Fibroblast of pulmonary artery (primary cell): ENCODE measurements at regions not wholly inside any gene's neighbourhood (a gene's known extent, or its start where the extent isn't known, plus 50 kb on each side); places are given as distances from the start of the nearest gene placed in this dataset.
A peak's percentile ranks its signal among the peaks of the same experiment; 100 is the strongest.
"Not testable (repeated sequence)": the region's sequence is repeated elsewhere in the genome, so short reads cannot be mapped to it uniquely, and the experiment has no call there.

ENCODE experiments used
- DNase-seq: peaks from one replicate; pipeline ENCODE4 v3.0.0-alpha.2; 2010; ENCODE audit warnings: low read depth
- H3K4me3 ChIP-seq: replicated peaks from 2 replicates; pipeline ENCODE4 v1.5.1; 2011; ENCODE audit warnings: low read depth, mild to moderate bottlenecking, control low read depth, low read length, moderate library complexity
- TF ChIP-seq, protein P1 (sequence below): IDR thresholded peaks from 2 replicates; pipeline ENCODE4 v1.5.1; 2011; ENCODE audit warnings: mild to moderate bottlenecking, control low read depth, low read length, inconsistent platforms; ENCODE audit errors: missing control alignments

DNA sequence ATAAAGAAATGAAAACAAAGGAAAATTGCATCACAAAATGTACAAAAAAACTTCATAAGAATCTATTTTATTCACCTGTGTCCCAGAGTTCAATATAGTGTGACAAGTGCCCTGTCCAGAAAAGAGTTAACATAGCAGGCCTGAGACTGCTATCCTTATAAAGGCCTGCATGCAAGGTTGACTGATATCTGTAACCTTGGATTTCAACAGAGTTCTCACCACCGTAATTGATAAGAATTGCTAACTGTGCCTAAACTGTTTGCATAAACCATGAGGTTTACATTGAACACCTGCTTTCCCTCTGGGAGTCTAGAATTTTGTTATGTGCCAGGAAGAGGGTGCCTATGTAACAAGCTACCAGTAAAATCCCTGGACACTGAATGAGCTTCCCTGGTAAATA lies 461.7 kb upstream of the DPH6 start:
- DNase-seq: no peak
- TF ChIP-seq, protein P1, sequence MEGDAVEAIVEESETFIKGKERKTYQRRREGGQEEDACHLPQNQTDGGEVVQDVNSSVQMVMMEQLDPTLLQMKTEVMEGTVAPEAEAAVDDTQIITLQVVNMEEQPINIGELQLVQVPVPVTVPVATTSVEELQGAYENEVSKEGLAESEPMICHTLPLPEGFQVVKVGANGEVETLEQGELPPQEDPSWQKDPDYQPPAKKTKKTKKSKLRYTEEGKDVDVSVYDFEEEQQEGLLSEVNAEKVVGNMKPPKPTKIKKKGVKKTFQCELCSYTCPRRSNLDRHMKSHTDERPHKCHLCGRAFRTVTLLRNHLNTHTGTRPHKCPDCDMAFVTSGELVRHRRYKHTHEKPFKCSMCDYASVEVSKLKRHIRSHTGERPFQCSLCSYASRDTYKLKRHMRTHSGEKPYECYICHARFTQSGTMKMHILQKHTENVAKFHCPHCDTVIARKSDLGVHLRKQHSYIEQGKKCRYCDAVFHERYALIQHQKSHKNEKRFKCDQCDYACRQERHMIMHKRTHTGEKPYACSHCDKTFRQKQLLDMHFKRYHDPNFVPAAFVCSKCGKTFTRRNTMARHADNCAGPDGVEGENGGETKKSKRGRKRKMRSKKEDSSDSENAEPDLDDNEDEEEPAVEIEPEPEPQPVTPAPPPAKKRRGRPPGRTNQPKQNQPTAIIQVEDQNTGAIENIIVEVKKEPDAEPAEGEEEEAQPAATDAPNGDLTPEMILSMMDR: no peak
- H3K4me3 ChIP-seq: no peak overlapping the region

DNA sequence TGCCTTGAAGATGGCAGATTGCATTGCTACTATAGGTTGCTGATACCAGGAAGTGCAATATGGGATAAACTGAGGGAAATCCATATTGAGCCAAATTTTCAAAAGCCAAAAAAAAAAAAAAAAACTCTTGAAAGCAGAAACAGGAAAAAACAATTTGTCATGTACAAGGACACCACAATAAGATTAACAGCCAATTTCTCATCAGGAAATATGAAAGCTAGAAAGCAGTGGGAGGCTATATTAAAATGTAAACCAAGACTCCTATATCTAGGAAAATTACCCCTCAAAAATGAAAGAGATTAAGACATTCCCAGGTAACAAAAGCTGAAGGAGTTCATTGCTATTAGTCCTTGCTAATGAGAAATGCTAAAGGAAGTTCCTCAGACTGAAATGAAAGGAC lies 462.8 kb upstream of the DPH6 start:
- H3K4me3 ChIP-seq: no peak overlapping the region
- no peak for DNase-seq
- TF ChIP-seq, protein P1: no peak

- TF ChIP-seq, protein P1: no peak
- DNase-seq: peak; percentile 60
- no peak overlapping the region for H3K4me3 ChIP-seq
These were observed 478.2 kb upstream of the DPH6 start for GRCh38 chr15:36024031-36024688.

GRCh38 chr15:36026627-36027283 lies 480.8 kb upstream of the DPH6 start:
- TF ChIP-seq, protein P1: no peak
- H3K4me3 ChIP-seq: no peak overlapping the region
- DNase-seq: no peak

- TF ChIP-seq, protein P1: no peak
- DNase-seq: peak; percentile 67
- H3K4me3 ChIP-seq: no peak overlapping the region
These were observed 483.7 kb upstream of the DPH6 start for GRCh38 chr15:36029606-36030210.

DNA sequence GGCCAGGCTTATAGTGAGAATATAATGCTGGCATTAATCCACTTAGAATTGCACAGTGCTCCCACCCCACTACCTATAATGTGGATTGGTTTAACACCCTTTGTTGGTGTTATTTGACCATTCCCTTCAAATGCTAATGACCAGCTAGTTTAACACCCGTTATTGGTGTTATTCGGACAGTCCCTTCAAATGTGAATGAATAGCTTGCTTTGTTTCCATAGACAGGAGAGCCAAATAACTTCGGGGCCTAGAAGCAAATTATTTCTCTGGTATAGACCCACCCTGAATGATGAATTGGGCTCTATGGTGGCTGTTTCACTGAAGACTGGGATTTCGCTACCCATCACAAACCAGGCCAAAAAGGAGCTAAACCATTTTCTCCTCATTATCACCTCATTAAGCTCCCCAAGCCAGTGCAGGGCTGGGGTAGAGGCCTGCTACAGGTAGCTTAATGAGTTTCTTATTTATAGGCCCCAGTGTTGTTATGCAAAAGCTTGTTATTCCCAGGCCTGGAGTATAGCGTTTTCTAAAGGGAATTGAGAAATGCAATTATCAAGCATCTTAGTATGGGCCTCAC lies 494.1 kb upstream of the DPH6 start:
- TF ChIP-seq, protein P1: no peak
- DNase-seq: no peak
- H3K4me3 ChIP-seq: no peak overlapping the region

DNA sequence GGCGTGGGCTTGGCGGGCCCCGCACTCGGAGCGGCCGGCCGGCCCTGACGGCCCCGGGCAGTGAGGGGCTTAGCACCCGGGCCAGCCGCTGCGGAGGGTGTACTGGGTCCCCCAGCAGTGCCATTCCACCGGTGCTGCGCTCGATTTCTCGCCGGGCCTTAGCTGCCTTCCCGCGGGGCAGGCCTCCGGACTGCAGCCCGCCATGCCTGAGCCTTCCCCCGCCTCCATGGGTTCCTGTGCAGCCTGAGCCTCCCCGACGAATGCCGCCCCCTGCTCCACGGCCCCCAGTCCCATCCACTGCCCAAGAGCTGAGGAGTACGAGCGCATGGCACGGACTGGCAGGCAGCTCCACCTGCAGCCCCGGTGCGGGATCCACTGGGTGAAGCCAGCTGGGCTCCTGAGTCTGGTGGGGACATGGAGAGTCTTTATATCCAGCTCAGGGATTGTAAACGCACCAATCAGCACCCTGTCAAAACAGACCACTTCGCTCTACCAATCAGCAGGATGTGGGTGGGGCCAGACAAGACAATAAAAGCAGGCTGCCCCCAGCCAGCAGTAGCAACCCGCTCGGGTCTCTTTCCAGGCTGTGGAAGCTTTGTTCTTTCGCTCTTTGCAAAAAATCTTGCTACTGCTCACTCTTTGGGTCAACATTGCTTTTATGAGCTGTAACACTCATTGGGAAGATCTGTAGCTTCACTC lies 501.2 kb upstream of the DPH6 start:
- not testable (repeated sequence) for DNase-seq, H3K4me3 ChIP-seq
